NCI-H460 (cell line): ENCODE measurements at regions not wholly inside any gene's neighbourhood (a gene's known extent, or its start where the extent isn't known, plus 50 kb on each side); places are given as distances from the start of the nearest gene placed in this dataset.
"Not testable (repeated sequence)": the region's sequence is repeated elsewhere in the genome, so short reads cannot be mapped to it uniquely, and the experiment has no call there.

ENCODE experiments used
- DNase-seq: peaks from one replicate; pipeline ENCODE4 v3.0.0-alpha.2; 2016; ENCODE audit warnings: low read depth; ENCODE audit errors: extremely low read depth

GRCh38 chr3:87435926-87436620, 159.7 kb upstream of the POU1F1 start:
- no peak for DNase-seq

DNA sequence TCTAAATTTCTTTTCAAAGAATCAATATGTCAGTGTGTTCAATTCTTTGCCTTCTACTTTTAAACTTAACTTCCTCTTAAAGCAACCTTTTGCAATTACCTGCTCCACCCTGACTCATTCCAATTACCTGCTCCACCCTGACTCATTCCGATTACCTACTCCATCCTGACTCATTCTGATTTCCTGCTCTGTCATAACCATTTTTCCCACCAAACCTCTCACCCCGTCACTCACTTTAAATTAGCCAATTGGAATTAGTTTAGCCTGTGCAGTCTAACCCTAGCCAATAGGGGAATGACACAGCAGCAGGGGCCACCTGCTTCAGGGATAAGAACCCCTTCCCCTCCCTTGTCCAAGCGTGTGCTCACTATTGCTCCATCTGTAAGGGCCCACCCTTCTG, 157.1 kb upstream of the POU1F1 start:
- DNase-seq = not testable (repeated sequence)

DNA sequence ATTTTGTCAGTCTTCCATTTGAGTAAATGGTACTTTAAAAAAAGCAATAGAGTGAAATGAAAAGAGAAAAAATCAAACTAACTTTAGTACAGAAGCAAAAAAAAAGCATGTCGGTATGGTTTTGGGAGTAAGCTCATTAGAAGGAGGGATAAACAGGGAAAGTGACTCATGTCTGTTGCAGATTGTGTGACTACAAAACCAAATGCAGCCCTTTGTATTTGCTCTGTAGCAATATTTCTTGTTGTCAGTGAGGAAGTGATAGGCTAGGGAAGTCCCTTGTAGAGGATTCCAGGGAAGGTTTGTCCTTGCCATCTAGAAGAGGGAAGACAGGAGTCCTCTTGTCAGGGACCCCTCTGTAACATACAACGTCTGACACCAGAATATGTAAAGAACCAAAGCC, 150.5 kb upstream of the POU1F1 start:
- no peak for DNase-seq

DNA sequence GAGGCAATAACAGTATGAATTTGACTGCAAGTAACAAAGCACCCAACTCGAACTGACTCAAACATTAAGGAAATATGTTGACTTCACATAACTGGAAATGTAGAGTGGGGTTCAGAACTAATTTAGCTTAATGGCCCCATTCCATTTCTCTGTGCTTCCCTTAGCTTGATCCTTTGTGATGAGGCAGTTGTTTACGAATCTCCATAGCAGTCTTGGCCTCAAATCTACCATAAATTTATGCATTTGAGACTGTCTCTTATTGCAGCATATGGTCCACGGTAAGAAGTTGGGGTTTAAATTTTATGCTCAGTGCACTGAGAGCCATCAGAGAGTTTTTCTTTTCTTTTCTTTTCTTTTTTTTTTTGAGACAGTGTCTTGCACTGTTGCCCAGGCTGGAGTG, 148.7 kb upstream of the POU1F1 start:
- DNase-seq = no peak

DNA sequence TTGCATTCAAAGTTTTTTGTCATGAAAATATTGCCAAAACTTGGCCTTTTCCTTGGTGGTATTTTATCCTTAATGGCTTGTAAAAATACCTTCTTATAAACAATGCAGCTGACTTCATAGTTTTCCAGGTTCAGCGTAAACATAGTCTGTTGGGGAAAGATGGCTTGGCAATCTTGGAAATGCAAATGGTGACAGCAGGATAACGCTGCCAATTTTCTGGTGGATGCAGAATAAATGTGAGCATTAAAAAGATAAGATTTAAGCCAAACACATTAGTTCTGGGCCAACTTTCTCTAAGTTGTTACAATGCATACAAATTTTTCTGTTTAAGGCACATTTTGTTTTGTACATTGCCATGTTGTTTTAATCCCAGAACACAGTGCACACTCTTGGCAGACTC, 147.0 kb upstream of the POU1F1 start:
- no peak for DNase-seq

- DNase-seq = no peak
These were observed 145.9 kb upstream of the POU1F1 start for GRCh38 chr3:87422333-87422732.

- no peak for DNase-seq
These were observed 143.8 kb upstream of the POU1F1 start for GRCh38 chr3:87420171-87420570.

DNA sequence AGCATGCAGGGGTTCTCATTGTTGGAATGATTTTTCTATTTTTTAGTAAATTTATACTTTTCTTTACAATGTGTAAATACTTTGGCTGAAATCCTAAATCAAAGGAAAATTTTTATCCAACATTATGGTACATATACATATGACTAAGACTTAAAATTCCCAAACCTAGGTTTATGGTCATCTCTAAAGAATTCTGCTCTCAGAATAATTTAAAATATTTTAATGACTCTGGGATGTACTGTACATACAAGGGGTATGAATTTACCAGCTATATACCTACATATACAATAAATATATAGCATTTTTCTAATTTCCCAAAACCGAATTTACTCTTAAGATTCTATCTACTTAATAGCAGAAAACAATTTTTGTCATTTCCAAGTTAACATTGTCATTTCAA, 137.9 kb upstream of the POU1F1 start:
- DNase-seq = no peak

DNA sequence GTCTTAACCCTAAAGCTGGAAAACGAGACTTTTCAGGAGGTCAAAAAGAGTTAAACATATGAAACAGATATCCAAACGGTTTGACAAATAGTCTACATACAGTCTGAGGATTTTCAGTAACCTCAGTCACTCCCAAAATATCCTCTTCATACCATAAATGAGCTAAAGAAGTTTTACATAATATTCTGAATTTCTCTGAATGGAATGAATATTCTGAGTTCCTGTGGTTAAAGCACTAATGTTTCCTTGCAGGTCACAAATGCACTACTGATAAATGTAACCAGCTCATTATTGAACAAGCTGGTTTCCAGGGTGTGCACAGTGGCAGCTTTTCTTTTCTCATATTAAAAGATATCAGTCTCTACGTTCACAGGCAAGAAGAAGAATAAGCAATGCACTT, 137.4 kb upstream of the POU1F1 start:
- DNase-seq = no peak

DNA sequence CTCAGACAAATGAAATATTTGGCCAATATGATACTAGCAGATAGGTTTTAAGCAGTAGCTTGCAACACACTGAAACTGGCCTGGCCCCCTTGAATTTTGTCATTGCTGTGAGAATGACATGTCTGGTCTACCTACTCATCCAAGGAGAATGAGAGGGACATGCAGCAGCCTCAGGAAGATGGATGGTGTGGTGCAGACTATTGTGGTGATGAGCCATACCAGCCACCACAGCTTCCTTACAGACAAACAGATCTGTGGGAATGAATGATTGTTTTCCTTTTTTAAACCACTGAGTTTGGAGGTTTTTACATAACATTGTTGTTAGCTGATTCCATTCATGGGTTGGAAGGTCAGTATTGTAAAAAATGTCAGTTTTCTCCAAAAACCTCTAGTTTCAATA, 133.7 kb upstream of the POU1F1 start:
- no peak for DNase-seq

DNA sequence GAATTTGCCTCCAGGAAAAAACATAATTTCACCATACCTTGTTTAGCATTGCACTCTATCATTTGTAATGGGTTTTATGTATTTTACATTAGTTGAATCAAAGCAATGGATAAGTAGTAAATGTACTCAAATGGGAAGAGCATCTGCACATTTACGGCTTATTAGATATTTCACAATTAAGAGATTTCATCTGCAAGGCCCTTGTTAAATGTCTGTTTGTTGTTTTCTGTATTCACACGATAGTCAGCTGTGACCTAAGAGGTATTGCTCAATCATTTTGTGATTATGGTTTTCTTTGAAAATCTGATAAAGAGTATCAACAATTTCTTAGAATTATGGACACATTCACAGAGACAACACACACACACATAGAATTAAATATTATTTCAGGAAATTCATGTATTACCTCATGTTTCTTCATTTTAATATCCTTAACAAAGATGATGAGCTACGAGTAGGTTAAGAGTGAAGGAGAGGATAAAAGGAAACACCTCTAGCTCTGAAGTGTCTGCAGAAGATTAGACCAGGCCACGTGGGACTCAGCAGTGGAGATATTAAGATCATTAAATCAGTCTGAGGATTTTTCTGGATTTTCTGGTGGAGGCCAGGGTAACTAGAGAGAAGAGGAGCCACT, 121.9 kb upstream of the POU1F1 start:
- DNase-seq = no peak

DNA sequence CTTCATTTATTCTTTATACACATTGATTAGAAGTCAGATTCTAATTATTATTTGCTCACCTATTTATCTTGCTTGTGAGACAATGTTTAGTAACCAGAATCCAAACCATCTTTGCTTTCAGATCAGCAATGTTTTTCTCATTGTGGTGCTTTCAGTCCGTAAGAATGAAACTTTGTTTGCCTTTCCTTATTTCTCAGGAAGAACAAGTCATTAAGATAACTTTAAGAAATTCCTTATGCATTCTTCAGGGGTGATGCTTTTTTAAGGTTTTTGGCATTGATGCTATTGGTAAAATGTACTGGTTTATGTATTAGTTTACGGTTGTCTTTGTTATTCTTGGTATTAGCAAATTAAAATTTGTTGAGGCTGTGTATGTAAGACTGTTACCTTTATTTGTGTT, 120.8 kb upstream of the POU1F1 start:
- DNase-seq = no peak

DNA sequence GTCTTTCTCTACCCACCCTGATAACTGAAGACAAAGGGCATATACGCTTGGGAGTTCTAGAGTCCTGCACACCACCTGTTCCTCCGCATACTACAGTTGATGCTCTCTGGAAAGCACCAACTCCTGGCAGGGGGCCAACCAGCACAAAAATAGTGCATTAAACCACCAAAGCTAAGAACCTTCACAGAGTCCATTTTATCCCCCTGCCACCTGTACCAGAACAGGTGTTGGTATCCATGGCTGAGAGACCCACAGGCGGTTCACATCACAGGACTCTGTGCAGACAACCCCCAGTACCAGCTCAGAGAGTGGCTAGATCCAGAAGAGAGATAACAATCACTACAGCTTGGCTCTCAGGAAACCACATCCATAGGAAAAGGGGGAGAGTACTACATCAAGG, 114.4 kb upstream of the POU1F1 start:
- no peak for DNase-seq

GRCh38 chr3:87390353-87390752, 114.0 kb upstream of the POU1F1 start:
- DNase-seq = no peak

DNA sequence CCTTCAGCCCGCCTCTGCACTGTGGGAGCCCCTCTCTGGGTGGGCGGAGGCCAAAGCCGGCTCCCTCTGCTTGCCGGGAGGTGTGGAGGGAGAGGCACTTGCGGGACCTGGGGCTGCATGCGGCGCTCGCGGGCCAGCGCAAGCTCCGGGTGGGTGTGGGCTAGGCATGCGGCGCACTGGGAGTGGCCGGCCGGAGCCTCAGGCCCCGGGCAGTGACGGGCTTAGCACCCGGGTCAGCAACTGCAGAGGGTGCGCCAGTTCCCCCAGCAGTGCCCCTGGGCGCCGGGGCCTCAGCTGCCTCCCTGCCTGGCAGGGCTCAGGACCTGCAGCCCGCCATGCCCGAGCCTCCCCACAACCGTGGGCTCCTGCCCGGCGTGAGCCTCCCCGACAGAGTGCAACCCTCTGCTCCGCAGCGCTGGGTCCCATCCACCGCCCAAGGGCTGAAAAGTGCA, 98.9 kb upstream of the POU1F1 start:
- no peak for DNase-seq

DNA sequence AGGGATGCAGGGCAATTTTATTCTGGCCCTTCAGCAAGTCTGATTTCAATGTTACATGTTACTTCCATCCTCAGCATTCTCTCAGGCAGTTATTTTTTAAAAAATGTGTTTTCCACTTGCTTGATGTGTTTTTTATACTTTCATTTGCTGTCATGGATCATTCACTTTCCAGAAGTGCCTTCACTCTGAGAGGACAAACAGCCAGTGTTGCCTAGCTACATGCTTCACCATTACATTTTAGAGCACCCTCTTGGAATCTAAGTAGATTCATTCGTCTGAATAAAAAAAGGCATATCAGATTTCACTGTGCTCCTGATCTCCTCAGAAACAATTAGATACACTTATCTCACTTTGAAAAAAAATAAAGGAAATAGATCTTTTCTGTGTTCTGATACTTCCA, 93.6 kb upstream of the POU1F1 start:
- DNase-seq = no peak

DNA sequence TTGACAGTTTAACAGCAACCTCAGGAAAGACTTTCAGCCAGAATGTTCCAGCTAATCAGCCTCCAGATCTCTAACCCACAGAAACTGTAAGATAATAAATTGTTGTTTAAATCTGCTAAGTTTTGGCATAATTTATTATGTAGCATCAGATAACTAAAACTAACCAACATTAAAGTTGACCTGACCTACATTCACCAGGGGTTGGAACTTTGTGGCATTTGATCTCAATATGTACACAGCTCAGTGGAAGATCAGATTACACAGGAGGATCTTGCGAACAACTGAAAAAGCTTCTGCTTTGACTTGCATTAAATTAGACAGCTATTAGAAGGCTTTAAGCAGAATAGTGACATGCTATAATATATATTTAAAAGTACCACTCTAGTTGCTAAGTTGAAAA, 91.4 kb upstream of the POU1F1 start:
- DNase-seq = no peak

DNA sequence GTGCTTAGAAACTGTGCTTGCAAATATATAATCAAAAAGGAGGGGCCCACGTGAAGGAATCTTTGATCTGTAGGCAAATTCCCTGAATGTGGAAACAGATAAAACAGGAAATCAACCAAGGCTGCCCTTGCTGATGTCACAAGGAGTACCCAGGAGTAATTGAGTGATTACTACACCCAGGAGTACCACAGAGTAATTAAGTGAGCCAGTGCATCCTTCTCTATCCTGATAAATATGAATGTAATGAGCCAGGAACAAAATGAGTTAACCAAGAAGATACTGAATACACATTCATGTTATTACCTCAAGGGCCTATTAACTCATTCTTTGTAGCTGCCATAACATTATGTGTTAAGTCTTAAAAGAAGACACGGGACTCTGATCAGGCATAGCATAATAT, 87.3 kb upstream of the POU1F1 start:
- no peak for DNase-seq

- no peak for DNase-seq
These were observed 85.6 kb upstream of the POU1F1 start for GRCh38 chr3:87361956-87362355.

DNA sequence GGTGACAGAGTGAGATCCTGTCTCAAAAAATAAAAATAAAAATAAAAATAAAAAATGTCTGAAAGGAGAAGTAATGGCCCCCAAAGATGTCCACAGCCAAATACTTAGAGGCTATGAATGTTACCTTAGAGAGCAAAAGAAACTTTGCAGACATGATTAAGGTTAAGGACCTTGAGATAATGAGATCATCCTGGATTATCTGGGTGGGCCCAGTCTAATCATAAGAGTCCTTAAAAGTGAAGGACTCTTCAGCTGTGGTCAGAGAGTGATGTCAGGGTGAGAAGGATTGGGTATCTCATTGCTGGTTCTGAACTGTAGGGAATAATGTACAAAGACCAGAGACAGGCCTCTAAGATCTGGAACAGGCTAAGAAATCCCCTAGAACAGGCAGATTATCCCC, 84.9 kb upstream of the POU1F1 start:
- no peak for DNase-seq

- DNase-seq = no peak
These were observed 83.4 kb upstream of the POU1F1 start for GRCh38 chr3:87359826-87360225.

DNA sequence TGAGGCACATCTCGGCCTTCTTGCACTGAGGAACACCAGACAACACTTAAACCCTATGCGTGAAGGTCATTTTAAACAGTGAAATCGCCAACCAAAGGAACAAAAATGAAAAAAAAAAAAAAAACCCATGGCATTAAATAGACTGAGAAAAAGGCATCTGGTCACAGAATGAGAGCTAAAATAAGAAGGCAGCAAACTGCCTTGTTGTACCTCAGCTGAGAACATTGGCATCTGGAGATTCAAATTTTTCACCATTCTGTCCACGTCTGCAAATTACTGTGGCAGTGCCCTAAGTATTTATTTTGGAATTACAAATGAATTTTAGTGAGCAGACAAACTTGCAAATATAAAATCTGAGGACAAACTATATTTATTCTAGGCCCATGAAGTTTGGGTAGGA, 82.6 kb upstream of the POU1F1 start:
- DNase-seq = no peak

DNA sequence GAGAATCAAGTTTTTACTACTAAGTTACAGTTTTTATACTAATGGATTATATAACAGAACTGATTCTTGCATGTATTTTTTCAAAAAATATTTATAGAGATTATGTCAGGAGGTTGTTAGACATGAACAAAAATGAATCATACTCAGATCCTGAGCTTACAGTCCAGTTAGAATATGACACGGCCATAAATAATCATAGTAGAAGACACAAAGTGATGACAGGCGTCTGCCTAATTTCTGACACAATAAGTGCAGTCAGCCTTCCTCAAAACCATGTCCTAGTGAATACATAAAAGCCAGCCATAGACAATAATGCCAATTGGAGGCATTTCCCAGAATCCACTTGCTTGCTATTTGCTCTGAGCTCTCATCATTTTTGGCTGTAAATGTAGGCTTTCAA, 81.7 kb upstream of the POU1F1 start:
- DNase-seq = no peak
